ENCODE measurements at regions not wholly inside any gene's neighbourhood (a gene's known extent, or its start where the extent isn't known, plus 50 kb on each side); places are given as distances from the start of the nearest gene placed in this dataset. TPM values are rescaled to one million over a fixed set of nuclear protein-coding genes. Genes with fewer than 3 reads are reported as not detected.

- Histone ChIP-seq H3K9ac (ENCODE audit: low read depth in 1 of 3, low read length in 3 of 3) (no peak overlapping the region), H3K36me3 (ENCODE audit: control insufficient read depth in 3 of 3, insufficient read depth in 3 of 3, low read length in 3 of 3) (no peaks in the 10 kb centered on the region), H3K27ac (ENCODE audit: low read depth, low read length) (no peak overlapping the region)
Observed at GRCh38 chr12:83186419-83186818, 499.7 kb downstream of the TMTC2 start.

DNA sequence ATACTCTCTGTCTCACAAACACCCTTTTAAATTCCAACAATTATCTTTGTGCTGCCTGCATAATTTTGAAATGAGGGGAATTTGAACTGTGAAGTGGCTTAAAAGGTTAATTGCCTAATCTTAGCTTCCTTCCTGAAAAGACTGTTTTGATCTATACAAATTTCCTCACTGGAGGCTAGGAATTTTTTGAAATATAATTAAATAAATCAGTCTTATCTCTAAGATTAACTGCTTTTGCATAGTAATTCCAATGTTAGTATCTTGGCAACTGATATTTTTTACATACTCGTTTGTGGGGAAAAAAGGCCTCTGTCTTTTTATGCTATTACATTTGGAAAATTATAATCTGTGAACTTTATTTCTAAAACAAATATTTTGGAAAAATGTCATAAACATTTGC lies 498.5 kb downstream of the TMTC2 start:
- H3K27me3 ChIP-seq (ENCODE audit: control insufficient read depth in 3 of 3, insufficient read depth in 3 of 3, low read length in 3 of 3), result no peaks in the 10 kb centered on the region
- no peak overlapping the region for H3K9ac ChIP-seq (ENCODE audit: low read depth in 1 of 3, low read length in 3 of 3)
- peaks cover 0 to 3% (median 0%) of the 10 kb centered on the region in 3 donors for H3K4me1 ChIP-seq (ENCODE audit: control insufficient read depth in 3 of 3, insufficient read depth in 3 of 3, low read length in 3 of 3)
- H3K9me3 ChIP-seq (ENCODE audit: control insufficient read depth in 3 of 3, low read length in 3 of 3), result no peaks in the 10 kb centered on the region
- H3K27ac ChIP-seq (ENCODE audit: low read depth, low read length), result no peak overlapping the region
- no peak overlapping the region for H3K4me3 ChIP-seq (ENCODE audit: low read length in 3 of 3)
- no peaks in the 10 kb centered on the region for H3K36me3 ChIP-seq (ENCODE audit: control insufficient read depth in 3 of 3, insufficient read depth in 3 of 3, low read length in 3 of 3)

More at GRCh38 chr12:83186419-83186818, 499.7 kb downstream of the TMTC2 start:
- Histone ChIP-seq H3K27me3 (ENCODE audit: control insufficient read depth in 3 of 3, insufficient read depth in 3 of 3, low read length in 3 of 3) (no peaks in the 10 kb centered on the region), H3K4me3 (ENCODE audit: low read length in 3 of 3) (no peak overlapping the region), H3K9me3 (ENCODE audit: control insufficient read depth in 3 of 3, low read length in 3 of 3) (no peaks in the 10 kb centered on the region), H3K4me1 (ENCODE audit: control insufficient read depth in 3 of 3, insufficient read depth in 3 of 3, low read length in 3 of 3) (peaks cover 0 to 3% (median 0%) of the 10 kb centered on the region in 3 donors)

Small RNA genes lying in the stretch of these regions (small RNA-seq; reads per million reads assigned to genes)
- not detected for gene RF00334
